ENCODE measurements at regions not wholly inside any gene's neighbourhood (a gene's known extent, or its start where the extent isn't known, plus 50 kb on each side); places are given as distances from the start of the nearest gene placed in this dataset.

DNA sequence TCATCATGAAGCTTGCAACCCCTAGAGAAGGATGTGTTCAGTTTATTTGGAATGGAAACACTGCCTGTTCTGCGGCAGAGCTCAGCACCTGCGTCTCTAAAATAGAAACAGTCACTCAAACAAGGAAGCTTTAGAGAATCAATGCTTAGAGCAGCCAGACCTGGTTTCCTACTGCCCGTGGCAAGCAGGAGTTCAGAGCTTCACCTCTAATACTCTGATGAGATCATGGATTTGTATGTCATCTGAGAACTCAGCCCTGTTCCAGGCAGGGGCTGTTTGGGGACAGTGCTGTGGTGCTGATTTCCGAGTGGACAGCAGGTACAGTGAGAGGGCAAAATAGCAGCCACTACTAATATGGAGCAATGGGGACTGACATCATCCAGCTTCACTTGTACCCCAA is 236.0 kb upstream of the IRX1 start:
- DNase-seq: no peak

DNA sequence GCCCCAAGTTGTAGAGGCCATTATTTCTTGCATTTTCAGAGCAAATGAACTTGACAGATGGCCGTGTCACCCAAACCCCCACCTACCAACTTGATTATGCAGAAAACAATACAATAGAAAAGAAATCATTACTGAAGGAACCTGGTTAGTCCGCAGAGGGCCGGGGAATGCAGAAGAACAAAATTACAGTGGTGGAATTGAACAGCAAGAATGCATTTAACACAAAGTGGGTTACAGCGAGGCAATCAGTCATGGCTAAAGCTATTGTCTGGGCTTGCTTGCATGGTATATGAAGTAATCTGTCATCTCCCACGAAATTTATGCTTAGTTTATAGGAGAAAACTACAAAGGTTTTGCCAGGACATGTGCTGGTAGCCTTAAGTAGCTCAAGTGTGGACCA is 238.3 kb upstream of the IRX1 start:
- no peak for DNase-seq

DNA sequence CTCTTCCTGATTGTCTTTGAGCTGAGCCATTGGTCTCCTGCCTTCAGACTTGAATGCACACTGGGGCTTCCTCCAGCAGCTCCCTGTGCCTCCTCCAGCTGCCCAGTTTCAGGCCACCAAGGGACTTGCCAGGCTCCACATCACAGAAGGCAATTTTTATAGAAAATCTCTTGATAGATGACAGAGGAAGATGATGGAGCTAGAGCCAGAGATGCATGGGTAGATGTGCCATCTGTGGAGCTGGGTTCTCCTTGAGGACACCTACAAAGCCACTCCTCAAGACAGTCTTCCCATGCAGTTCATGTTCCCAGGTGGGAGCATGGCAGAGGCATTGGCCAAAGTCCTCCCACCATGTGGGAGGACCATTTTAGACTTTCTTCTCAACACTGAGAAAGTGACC is 239.6 kb upstream of the IRX1 start:
- DNase-seq: no peak

DNA sequence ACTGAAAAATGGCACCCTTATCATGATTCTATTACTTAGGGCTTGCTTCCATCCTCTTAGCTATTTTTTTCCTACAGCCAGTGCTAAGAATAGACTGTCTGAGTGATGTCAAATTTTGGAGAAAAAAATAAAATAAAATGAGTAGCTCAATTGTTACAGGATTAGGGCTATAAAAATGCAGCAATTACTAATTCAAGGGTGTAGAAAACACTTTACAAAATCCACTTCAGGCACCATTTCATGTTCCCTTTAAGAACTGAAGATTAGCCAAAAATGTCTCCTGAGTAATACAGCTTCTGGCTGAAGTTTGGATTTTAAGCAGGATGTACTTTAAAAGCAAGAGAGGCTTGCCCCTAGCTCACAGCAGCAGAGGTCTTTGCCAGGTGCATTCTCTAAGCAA is 240.5 kb upstream of the IRX1 start:
- DNase-seq: no peak

DNA sequence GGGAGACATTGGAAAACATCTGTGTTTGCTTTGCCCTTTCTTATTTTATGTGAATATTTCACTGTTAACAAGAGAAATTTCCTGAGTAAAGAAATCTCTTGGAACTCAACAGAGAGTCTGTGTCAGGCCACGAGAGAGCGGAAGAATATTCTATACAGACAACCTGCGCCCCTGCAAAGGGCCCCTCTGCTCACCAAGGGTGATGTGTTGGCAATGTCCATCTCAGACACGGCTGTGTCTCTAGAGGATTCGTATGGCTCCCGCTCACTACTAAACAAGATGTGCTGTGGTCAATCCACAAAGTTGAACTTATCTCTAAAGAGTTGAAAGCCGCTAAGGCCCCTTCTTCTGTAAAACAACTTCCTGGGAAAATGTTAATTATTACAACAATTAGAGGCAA is 241.0 kb upstream of the IRX1 start:
- no peak for DNase-seq

DNA sequence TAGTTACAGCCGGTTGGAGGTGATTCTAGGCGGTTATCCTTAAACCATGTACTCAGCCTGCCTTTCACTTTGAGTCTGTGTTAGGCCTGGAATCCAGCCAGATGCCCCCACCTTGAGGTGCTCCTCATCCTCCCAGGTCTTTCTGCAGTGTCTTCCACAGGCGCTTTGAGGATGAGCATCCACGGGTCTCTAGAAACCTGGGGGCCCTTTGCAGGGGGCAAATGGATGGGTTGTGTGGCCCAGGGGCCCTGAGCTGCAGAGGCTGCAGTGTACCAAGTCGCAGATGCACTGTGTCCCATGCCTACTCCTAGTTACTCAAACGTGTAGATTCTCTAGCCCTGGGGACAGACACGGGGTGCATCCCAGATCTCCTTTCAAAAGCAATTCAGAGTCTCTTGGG is 242.1 kb upstream of the IRX1 start:
- no peak for DNase-seq

DNA sequence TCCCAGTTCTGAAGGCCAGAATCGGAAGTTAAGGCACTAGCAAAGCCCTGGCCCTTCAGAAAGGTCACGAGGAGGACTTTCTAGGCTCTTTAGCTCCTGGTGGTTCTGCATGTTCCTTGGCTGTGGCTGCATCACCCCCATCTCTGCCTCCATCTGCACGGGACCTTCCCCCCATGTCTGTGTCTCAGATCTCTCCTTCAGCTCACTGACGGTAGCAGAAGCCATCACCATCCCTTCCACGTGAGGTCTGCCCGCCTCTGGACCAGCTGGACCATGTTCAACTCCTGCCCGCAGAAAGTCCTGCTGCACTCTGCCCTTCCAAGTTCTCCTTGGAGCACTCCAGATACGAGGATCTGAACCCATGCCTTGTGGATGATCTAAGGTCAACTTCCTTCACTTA is 242.9 kb upstream of the IRX1 start:
- peak; percentile 1 for DNase-seq

DNA sequence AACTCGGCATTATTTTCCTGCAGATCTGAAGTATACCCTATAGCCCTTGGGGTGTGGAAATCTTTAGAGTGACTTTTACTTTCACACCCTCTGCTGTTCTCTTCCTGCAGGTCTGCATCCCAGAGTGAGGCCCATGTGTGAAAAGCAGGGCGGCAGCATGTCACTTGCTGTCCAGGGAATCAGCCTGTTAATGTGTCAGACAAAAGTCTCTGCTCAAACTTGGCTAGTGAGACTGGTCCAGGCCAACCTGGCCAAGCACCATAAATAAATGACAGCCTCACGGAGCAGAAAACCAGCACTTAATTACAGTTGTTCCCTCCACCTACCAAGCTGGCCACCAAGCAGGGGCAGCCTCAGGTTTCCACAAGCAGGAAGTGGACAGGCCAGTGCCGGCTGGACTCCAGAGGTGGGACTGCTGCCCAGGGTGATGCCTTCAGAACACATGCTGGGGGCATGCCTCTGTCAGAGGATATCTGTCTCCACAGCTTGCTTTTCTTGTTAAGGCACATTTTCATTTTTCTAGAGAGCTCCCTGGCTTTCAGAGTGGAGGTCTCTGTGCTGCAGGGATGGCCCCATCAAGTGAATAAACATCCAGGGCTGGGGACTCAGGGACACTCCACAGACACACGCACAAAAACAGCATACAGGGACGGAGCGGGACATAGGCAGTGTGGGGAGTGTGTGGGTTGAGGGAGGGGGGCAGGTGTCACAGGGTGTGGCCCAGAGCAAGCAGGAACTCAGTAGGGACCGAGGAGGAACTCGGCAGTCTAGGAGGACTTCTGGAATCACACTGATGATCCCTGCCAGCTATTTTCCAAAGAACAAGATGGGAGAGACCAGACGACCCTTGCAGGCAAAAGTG is 243.8 kb upstream of the IRX1 start:
- DNase-seq: peak; percentile 3

DNA sequence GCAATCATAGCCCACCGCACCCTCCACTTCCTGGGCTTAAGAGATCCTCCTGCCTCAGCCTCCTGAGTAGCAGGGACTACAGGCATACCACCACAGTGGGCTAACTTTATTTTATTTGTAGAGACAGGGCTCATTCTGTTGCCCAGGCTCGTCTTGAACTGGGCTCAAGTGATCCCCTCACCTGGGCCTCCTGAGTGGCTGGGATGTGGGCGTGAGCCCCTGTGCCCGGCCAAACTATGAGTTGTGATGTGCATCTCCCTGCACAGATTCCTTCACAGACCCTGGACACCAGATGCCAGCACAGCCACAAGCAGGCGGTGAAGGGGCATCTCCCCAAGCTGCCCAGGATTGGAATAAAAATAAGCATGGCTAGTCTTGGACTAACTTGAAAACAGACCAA is 244.9 kb upstream of the IRX1 start:
- no peak for DNase-seq

DNA sequence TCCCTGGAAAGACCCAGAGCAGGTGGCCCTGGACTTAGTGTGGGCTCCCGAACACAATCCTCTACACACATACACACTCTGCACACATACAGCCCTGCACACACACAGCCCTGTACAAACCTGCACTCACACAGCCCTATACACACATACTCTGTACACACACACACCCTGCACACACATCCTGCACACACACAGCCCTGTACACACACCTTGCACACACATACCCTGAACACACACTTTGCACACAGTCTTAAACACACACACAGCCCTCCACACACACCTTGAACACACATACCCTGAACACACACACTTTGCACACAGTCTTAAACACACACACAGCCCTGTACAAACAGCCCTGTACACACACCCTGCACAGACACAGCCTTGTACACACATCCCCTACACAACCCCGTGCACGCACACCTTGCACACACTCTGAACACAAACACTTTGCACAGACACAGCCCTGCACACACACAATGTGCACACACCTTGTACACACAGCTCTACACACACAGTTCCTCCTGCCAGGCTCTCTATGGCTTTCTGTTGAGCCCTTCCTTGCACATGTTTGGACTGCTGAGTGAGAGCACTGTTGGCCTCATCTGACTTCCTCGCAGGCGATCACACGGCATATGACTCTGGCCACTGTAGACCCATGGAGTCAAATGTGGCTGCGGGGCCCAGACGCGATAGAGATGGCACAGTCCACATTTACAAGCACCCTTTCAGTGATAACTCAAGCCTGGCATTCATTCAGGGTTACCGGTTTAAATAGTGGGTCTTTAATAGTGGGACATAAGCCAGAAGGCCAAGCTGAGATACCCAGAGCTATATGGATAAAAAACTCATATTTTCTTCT is 245.7 kb upstream of the IRX1 start:
- no peak for DNase-seq

DNA sequence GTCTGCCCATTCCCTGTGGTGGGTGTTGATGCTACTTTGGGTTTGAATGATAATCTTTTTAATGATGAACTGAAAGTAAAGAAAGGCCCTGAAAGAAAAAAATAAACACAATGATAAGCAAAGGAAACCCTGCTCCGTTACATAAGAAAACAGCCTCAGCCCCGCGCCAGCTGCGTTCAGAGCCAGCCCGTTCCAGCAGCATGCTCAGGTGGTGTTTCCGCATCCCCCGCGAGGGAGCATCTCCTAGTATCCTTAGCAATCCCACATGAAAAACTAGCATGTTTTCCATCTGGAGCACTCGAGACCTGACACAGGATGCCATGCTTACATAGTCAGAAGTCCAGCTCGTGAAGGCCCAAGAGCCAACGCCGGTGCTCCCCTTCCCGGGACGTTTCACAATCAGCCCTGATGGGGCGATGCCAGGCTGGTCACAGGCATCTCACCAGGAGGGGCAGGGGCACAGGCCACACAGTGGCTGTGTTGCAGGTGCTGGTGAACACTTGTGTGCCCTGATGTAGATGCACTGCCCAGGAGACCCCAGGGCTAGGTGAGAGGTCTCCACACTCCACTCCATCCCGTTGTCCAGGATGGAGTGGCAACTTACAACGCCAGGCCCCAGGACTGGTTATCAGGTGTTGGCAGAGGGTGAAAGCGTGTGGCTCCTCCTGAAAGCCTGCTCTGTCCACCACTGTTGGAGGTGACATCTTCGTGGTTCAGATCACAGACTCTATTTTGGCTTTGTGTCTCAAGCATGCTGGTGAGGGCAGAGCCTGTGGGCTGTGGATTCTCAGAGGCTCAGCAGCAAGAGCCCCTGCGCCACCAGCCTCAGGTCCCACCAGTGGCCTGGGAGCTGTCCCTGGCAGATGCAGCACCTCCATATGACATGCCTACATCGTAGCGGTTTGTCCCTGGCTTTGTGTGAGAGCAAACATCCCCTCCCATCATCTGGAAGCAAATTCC is 246.8 kb upstream of the IRX1 start:
- DNase-seq: peak; percentile 7

DNA sequence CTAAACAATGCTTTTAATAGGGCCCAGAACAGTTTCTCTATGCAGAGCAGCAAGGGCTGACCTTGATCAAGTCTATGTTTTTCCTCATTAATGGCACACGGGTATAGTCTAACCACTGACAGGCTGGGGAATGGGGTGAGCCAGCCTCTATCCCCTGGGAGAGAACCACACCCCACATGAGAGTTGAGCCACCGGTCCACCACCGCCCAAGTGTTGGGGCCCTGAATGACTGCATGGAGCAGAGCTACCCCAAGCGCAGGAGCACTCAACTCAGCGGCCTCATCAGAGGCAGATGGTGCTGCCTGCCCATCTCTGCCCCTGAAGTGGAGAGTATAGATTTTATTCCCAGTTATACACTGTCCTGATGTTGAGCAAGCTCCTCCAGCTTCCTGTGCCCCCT is 247.9 kb upstream of the IRX1 start:
- peak; percentile 12 for DNase-seq

DNA sequence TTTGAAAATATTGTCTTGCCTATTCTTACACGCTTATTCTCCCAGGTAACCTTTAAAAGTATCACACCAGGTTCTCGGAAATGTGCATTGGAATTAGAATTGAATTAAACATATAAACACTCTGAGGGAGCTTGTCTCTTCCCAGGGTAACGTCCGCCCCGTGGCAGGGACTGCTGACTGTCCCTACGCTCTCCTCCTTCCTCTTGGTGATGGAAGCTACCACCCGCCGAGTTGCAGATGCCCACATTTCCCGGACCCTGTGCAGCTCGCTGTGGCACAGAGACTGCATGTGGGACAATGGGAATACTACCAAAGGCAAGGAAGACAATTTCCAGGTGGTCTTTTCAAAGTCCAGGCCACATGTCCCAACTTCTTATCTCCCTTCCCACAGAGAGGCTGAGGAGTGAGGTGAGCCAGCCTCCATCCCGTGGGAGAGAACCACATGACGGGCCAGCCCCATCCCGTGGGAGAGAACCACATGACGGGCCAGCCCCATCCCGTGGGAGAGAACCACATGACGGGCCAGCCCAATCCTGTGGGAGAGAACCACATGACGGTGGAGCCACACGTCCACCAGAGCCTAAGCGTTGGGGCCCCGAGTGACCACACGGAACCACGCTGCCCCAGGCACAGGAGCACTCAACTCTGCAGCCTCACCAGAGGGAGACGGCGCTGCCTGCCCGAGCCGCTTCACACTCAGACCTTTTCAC is 249.4 kb upstream of the IRX1 start:
- no peak for DNase-seq

DNA sequence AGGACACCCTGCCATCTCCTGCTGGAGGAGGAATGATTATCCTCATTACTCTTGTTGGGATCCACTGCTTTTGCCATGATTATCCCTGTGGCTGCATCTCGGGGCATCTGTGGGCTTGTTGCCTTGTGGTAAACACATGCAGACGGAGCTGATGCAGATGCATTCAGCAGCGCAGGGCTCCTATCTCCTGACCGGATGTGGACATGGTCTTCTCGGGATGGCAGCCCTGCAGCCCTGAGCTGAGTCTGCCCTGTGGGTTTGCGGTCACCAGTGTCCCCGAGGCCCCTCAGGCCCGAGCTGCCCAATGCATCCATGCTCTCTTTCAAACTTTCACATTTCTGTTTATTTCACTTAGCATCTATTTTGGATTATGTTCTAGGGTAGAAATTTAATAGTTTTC is 250.4 kb upstream of the IRX1 start:
- no peak for DNase-seq

DNA sequence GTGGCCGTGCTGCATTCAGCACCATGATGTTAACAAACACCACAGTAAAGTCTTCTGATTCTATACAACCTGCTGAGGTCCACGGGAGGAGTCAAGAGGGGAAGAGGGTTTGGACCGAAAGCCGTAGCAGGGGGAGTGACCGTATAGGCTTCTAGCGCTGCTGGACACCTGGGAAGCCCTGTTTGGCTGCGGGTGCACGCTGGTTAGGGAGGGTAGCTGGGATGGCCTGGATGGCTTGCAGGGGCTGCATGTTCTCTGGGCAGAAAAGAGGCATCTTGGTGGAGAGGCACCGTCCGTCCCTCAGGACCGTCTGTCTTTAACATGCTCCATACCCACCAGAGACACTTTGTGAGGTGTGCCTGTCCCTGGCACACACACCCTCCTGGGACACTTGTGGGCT is 251.0 kb upstream of the IRX1 start:
- no peak for DNase-seq

DNA sequence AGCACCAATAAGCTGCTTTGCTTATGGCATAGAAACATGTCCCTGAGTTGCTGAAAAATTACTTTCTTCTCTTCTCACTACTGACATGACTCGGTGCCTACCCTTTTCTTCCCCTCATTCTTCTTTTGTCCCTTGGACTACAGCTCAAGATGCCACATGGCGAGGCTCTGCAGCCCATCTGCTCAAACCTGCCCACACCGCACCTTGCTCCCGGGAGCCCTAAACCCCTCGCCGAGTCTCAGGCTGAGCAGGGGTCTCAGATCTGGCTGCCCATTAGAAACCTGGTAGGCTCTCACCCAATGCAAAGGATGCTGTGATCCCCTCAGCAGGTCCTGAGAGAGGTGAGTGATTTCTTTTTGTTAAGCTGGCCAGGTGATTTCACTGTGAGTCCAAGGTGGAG is 251.7 kb upstream of the IRX1 start:
- DNase-seq: no peak

DNA sequence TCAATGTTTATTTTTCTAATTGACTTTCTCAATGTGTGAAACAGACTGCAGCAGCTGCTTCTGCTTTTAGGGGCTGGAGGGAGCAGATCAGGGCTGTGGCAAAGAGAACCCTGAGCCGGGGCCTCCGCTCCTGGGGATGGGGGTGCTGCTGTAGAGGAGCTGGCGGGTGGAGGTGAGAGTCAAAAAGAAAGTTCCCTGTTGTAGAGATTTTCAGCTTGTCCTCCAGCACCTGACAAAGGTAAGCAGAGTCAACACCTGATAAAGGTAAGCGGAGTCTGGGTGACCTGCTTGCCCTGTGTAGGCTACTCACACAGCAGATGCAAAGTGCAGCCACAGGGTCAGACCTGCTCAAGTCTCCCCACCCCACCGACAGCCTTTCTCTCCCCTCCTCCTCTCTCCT is 252.4 kb upstream of the IRX1 start:
- no peak for DNase-seq

DNA sequence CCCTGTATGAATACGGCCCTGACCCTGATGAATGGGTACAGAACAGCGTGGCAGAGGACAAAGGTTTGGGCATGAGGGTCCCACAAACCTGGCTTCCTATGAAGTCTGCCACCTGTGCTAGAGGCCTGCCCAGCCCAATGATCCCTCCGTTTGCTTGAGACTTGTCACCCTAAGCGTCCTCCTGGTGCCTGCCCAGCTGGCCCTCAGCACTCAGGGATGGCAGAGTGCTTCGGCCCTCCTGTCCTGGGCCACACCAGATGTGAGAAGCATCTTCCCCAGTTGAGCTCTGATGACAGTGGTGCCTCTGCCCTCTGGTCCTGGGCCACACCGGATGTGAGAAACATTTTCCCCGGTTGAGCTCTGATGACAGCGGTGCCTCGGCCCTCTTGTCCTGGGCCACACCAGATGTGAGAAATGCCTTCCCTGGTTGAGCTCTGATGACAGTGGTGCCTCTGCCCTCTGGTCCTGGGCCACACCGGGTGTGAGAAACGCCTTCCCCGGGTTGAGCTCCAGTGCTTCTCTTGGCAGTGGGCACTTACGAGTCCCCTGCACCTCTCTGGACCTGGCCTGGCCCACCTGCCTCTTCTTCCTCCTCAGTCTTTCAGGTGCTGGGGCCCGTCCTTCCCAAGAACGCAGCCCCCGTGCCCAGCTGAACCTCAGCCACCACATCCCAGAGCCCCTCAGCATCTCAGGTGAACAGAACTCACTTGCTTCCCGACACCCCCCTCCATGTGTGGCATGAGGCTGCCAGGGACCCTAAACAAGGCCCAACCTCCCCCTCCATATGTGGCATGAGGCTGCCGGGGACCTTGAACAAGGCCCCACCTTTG is 253.1 kb upstream of the IRX1 start:
- no peak for DNase-seq

DNA sequence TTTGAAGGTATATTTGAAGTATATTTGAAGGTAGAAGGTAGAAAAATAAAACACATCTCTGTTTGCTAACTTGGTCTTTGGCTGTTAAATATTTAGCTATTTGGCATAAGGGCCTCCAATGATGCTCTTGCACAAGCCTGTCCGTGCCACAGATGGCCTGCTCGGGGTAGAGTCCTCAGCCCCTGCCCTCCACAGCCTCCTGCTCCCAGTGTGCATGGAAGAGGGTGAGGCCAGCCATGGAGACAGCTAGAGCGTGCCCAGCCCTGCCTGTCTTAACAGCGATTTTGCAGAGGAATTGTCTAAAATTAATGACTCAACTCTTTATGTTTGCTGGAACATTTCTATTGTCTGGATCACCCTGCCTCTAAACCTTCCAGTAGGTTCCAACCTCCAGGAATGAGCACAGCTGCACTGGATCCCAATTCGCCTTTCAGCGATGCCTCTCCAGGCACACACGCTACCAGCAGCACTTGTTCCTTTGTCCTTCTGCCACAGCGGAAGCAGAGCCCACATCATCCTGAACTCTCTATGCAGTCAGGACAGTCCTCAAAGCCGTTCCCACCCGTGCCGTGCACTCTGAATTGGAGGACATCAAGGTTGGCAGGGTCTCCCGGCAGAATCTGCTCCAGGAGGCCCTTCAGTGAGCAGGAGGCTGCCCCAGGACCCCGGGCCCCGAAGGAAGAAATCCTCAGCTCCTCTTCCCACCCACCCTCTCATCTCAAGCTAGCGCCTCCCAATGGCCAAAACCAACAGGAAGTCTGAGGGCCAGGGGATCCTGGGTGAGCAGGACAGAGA is 254.0 kb upstream of the IRX1 start:
- DNase-seq: no peak

DNA sequence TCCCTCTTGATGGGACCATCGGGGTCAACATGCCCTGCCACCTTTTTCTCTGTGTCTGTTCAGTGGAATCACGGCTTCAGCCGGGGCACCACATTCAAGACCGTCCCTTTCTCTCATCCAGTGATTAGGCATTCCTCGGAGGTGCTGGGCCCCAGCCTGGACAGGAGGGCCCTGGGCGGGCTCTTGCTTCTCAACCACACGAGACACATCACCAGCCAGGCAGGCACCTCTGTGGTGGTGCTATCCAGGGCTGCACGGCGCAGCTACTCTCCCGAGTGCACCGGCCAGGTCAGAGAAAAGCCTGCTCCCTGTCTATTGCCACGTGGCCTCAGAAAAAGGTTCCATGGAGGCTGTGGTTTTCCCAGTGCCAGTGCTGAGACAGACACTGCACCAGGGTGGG is 255.2 kb upstream of the IRX1 start:
- no peak for DNase-seq

DNA sequence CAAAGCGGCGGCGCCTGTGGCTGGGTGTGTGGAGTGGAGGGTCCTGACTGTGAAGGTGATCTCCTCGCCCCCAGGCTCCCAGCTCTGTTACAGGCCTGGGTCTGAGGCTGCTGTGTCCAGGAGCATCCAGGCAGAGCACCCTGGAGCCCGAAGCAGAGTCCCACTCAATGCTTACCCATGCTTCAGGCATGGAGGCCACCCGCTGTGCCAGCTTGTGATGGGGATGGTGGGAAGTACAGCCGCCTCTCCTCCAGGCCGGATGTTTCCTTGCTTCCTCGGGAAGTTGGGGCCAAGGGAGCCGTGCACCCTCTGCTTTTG is 255.9 kb upstream of the IRX1 start:
- DNase-seq: no peak

Data from activated CD8-positive, alpha-beta memory T cell treated with anti-CD3 and anti-CD28 coated beads, Interleukin-2, amount 50 U/mL, for 48 hours (primary cell).